PC-3 (cell line): ENCODE measurements at regions not wholly inside any gene's neighbourhood (a gene's known extent, or its start where the extent isn't known, plus 50 kb on each side); places are given as distances from the start of the nearest gene placed in this dataset.

Source experiments
- EZH2 ChIP-seq: fragments of 300-600 bp; sonication (generic); IDR thresholded peaks from one replicate; pipeline ENCODE4 v1.6.1; 2017; ENCODE audit warnings: antibody characterized with exemption, mild to moderate bottlenecking, low read length; ENCODE audit not compliant: unreplicated experiment
- EZH2phosphoT487 ChIP-seq: fragments of 300-600 bp; sonication (generic); IDR thresholded peaks from 2 replicates; pipeline ENCODE4 v1.6.1; 2018; ENCODE audit warnings: mild to moderate bottlenecking, antibody characterized with exemption, low read length, borderline replicate concordance
- TF ChIP-seq, protein P1 (sequence below): fragments of 300-600 bp; sonication (generic); conservative IDR thresholded peaks from 2 replicates; pipeline ENCODE4 v1.5.1; 2017; ENCODE audit warnings: antibody characterized with exemption, low read depth, mild to moderate bottlenecking, low read length

- TF ChIP-seq EZH2 (no peak), EZH2phosphoT487 (no peak)
- TF ChIP-seq, protein P1, sequence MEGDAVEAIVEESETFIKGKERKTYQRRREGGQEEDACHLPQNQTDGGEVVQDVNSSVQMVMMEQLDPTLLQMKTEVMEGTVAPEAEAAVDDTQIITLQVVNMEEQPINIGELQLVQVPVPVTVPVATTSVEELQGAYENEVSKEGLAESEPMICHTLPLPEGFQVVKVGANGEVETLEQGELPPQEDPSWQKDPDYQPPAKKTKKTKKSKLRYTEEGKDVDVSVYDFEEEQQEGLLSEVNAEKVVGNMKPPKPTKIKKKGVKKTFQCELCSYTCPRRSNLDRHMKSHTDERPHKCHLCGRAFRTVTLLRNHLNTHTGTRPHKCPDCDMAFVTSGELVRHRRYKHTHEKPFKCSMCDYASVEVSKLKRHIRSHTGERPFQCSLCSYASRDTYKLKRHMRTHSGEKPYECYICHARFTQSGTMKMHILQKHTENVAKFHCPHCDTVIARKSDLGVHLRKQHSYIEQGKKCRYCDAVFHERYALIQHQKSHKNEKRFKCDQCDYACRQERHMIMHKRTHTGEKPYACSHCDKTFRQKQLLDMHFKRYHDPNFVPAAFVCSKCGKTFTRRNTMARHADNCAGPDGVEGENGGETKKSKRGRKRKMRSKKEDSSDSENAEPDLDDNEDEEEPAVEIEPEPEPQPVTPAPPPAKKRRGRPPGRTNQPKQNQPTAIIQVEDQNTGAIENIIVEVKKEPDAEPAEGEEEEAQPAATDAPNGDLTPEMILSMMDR = no peak
Observed at GRCh38 chr14:38357557-38357956, 101.7 kb upstream of the CLEC14A start.
